Neutrophil (primary cell): ENCODE measurements at regions not wholly inside any gene's neighbourhood (a gene's known extent, or its start where the extent isn't known, plus 50 kb on each side); places are given as distances from the start of the nearest gene placed in this dataset.

ENCODE experiments used
- H3K27ac ChIP-seq: fragments of 200-600 bp; sonication (generic); 2 replicates; pipeline ENCODE4 v1.5.1; 2016; ENCODE audit warnings: mild to moderate bottlenecking, moderate library complexity
- H3K27me3 ChIP-seq: fragments of 200-600 bp; sonication (generic); 2 replicates; pipeline ENCODE4 v1.6.0; 2016; ENCODE audit warnings: mild to moderate bottlenecking
- H3K36me3 ChIP-seq: fragments of 200-600 bp; sonication (generic); 2 replicates; pipeline ENCODE4 v1.5.1; 2017
- H3K4me1 ChIP-seq, 2 experiments: fragments of 200-600 bp in 1 of 2; sonication (generic) in 1 of 2; 1 replicate in 1 of 2; 2 replicates in 1 of 2; pipeline versions ENCODE4 v1.5.1 to v1.6.1; 2013 to 2016; ENCODE audit warnings: low read depth in 1 of 2, low read length in 1 of 2, mild to moderate bottlenecking in 1 of 2, moderate library complexity in 1 of 2; ENCODE audit not compliant: control insufficient read depth in 1 of 2, insufficient read depth in 1 of 2
- H3K4me3 ChIP-seq, 2 experiments: fragments of 200-600 bp in 1 of 2; sonication (generic) in 1 of 2; 1 replicate in 1 of 2; 2 replicates in 1 of 2; pipeline ENCODE4 v1.5.1; 2013 to 2016; ENCODE audit warnings: low read depth in 1 of 2, low read length in 1 of 2, mild to moderate bottlenecking in 1 of 2, moderate library complexity in 1 of 2
- H3K9me3 ChIP-seq: fragments of 200-600 bp; sonication (generic); 2 replicates; pipeline ENCODE4 v1.5.1; 2016
- TF ChIP-seq, protein P1 (sequence below): fragments of 200-600 bp; sonication (generic); IDR thresholded peaks from 2 replicates; pipeline ENCODE4 v1.5.1; 2016; ENCODE audit warnings: antibody characterized with exemption

DNA sequence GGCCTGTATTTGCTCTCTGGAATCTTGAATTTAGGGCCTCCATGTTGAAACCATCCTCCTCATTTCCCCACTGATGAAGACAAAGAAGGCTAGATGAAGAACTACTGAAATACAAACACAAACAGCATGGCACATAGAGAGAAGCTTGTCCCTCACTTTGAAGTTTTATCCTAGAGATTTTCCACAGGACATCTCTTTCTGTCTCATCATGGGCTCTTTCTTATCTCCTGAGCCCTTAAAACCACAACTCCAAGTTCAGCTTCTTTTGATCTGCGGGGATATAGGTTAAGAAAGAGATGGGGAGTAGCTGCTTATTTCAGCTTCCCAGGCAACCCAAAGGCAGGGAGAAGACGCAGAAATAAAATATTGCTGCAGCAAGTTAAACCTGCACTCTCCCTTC lies 213.1 kb upstream of the LRIG1 start:
- Histone ChIP-seq H3K9me3 (no peaks in the 10 kb centered on the region), H3K36me3 (no peaks in the 10 kb centered on the region), H3K27me3 (no peaks in the 10 kb centered on the region), H3K4me1 (no peaks in the 10 kb centered on the region), H3K4me3 (no peak overlapping the region), H3K27ac (no peak overlapping the region)
- TF ChIP-seq, protein P1, sequence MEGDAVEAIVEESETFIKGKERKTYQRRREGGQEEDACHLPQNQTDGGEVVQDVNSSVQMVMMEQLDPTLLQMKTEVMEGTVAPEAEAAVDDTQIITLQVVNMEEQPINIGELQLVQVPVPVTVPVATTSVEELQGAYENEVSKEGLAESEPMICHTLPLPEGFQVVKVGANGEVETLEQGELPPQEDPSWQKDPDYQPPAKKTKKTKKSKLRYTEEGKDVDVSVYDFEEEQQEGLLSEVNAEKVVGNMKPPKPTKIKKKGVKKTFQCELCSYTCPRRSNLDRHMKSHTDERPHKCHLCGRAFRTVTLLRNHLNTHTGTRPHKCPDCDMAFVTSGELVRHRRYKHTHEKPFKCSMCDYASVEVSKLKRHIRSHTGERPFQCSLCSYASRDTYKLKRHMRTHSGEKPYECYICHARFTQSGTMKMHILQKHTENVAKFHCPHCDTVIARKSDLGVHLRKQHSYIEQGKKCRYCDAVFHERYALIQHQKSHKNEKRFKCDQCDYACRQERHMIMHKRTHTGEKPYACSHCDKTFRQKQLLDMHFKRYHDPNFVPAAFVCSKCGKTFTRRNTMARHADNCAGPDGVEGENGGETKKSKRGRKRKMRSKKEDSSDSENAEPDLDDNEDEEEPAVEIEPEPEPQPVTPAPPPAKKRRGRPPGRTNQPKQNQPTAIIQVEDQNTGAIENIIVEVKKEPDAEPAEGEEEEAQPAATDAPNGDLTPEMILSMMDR: no peak

DNA sequence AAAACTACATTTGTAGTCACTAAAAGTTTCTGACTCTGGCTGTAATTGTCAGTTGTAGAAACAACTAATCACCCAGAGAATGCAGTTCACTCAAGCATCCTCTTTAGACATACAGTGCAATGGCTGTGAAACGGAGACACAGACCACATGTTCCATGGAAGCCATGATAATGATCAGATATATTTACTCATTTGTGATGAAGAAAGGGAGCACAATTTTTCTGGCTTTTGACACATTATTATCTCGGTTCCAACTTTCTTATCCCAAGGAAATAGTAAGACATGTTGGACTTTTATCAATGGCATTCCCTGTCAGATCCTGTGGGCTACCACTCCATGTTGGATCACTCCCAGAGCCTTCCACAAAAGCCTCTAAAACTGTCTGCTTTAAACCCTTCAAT lies 215.0 kb upstream of the LRIG1 start:
- no peaks in the 10 kb centered on the region for H3K4me1 ChIP-seq
- no peaks in the 10 kb centered on the region for H3K36me3 ChIP-seq
- TF ChIP-seq, protein P1: no peak

DNA sequence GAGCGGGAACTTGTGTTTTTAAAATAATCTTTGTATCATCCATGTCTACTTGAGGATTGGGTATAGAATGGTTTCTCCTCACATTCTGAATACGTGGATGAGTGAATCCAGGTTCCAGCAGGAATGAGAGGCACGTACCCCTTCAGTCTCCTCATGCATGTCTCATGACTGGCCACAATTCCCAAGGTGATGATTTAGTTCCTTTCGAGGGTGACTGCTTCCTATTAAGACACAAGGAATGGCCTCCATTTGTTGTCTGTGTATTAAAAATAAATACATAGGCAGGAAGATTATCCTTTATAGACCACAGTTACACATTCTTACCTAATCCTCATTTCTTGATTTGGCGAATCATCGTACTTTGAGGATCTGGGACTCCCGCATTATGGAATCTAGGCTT lies 217.0 kb upstream of the LRIG1 start:
- TF ChIP-seq, protein P1: no peak
- no peak overlapping the region for H3K27ac ChIP-seq
- no peak overlapping the region for H3K4me3 ChIP-seq
- no peaks in the 10 kb centered on the region for H3K27me3 ChIP-seq
- H3K36me3 ChIP-seq: no peaks in the 10 kb centered on the region
- H3K4me1 ChIP-seq: no peaks in the 10 kb centered on the region
- H3K9me3 ChIP-seq: no peaks in the 10 kb centered on the region

More for the DNA sequence above, 215.0 kb upstream of the LRIG1 start:
- Histone ChIP-seq H3K9me3 (no peaks in the 10 kb centered on the region), H3K4me3 (no peak overlapping the region), H3K27ac (no peak overlapping the region), H3K27me3 (no peaks in the 10 kb centered on the region)

DNA sequence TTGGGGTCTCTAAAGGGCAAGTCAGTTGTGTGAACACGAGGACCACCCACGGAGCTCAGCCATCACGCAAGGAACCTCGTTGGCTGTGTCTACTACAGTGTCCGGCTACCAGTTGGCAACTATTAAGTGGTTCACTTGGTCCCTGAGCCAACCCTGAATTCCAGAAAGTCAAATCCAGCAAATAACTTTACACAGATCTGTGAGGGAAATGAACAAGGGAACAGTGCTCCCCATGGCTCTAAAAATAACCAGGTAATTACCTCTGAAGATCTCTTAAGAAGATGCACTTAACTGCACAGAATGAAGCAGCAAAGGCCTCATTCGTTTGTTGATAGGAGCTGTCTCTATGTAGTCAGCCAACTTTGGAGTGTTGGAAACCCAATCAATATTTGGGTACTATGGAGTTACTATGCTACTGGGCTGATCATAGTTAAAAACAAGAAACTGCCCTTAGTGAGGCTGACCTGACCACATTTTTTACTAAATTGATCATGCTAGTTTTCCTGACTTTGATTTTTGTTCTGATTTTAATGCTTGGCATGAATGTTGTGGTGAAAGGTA lies 219.1 kb upstream of the LRIG1 start:
- Histone ChIP-seq H3K9me3 (no peaks in the 10 kb centered on the region), H3K4me3 (no peak overlapping the region), H3K27ac (no peak overlapping the region), H3K36me3 (no peaks in the 10 kb centered on the region), H3K4me1 (no peaks in the 10 kb centered on the region), H3K27me3 (no peaks in the 10 kb centered on the region)
- TF ChIP-seq, protein P1: no peak

DNA sequence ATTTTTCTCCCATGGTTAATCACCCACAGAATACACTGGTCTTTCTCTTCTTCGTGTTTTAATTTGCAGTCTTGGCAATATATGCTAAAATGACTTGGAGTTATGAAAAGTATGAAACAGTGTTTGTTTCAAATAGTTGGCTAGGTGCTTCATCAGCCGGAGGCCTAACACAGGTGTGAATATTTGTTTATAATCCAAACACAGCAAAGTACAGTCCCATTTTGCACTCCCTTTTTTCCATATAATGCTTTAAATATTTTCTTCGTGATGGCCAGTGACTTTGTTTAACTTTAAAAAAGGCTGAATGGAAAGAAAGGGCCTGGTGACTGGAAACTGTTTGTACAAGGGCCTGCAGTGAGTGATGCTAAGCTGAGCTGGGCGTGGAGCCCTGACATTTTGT lies 219.7 kb upstream of the LRIG1 start:
- no peaks in the 10 kb centered on the region for H3K36me3 ChIP-seq
- no peaks in the 10 kb centered on the region for H3K27me3 ChIP-seq
- no peaks in the 10 kb centered on the region for H3K4me1 ChIP-seq
- no peaks in the 10 kb centered on the region for H3K9me3 ChIP-seq
- TF ChIP-seq, protein P1: no peak
- no peak overlapping the region for H3K4me3 ChIP-seq
- H3K27ac ChIP-seq: no peak overlapping the region

DNA sequence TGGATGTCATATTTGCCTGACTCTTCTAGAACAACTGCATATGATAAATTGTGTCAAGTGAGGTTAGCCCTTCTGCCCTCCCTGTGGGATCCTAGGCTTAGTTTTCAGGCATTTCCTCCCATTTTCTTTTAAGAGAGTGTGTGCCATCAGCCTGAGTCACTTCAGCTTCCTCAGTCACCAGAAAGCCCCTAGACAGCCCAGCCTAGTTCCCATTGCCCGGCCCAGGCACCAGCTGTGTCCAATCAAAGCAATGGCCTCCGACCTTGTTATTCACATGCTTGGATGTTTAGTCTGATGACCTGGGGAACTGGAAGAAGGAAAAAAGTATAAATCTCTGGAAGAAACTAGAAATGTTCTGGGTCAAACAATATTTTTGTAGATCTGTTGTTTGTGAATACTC lies 221.9 kb upstream of the LRIG1 start:
- H3K9me3 ChIP-seq: no peaks in the 10 kb centered on the region
- H3K4me1 ChIP-seq: no peaks in the 10 kb centered on the region
- no peaks in the 10 kb centered on the region for H3K36me3 ChIP-seq
- no peaks in the 10 kb centered on the region for H3K27me3 ChIP-seq
- H3K27ac ChIP-seq: no peak overlapping the region
- no peak overlapping the region for H3K4me3 ChIP-seq
- TF ChIP-seq, protein P1: no peak
